ENCODE measurements at regions not wholly inside any gene's neighbourhood (a gene's known extent, or its start where the extent isn't known, plus 50 kb on each side); places are given as distances from the start of the nearest gene placed in this dataset.

DNA sequence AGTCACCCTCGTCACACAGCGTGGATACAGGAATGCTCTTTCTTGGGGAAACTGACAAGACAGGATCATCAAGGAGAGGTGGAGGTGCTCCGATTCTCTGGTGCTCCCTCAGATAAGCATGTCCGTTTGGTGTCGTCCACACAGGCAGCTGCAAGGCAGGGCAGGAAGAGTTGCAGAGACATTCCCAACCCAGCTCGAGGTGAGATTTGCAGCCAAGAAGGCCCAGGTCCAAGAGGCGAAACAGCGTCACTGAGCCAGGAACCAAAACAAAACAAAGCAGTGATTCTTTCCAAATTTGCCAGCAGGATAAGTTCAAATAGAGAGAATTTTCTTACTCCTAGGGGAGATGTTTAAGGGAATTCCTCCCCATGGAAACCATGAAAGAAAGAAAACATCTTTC lies 386.5 kb upstream of the PFKP start:
- TF ChIP-seq, protein P1, sequence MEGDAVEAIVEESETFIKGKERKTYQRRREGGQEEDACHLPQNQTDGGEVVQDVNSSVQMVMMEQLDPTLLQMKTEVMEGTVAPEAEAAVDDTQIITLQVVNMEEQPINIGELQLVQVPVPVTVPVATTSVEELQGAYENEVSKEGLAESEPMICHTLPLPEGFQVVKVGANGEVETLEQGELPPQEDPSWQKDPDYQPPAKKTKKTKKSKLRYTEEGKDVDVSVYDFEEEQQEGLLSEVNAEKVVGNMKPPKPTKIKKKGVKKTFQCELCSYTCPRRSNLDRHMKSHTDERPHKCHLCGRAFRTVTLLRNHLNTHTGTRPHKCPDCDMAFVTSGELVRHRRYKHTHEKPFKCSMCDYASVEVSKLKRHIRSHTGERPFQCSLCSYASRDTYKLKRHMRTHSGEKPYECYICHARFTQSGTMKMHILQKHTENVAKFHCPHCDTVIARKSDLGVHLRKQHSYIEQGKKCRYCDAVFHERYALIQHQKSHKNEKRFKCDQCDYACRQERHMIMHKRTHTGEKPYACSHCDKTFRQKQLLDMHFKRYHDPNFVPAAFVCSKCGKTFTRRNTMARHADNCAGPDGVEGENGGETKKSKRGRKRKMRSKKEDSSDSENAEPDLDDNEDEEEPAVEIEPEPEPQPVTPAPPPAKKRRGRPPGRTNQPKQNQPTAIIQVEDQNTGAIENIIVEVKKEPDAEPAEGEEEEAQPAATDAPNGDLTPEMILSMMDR (IDR thresholded peaks at IDR 0.05) = no peak
- ATAC-seq (no peak), DNase-seq (no peak)
- Histone ChIP-seq H3K36me3 (ENCODE audit: low read depth) (no peaks in the 10 kb centered on the region), H3K4me3 (no peak overlapping the region), H3K9me3 (peaks cover 44% of the 10 kb centered on the region), H3K4me1 (ENCODE audit: low read depth) (no peaks in the 10 kb centered on the region)
- intact Hi-C loops (cut with DNase I, micrococcal nuclease) = no loop called here

DNA sequence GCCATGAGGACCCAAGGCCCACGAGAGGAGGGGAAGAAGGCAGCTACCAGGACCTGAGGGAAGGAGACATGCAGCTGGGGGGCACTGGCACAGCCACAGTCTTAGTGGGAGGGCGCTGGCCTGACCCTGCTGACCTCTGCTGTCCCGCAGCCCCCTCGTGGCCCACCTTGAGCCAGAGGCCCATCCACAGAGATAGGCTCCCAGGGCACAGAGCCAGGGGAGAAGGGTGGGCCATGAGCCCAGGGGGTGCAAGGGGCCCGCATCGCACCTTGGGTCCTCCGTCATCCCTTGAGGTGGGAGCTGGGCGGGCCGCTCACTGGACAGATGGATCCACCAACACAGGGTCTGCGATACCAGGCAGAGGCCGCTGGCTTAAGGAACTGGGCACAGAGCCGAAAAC lies 387.7 kb upstream of the PFKP start:
- H3K36me3 ChIP-seq (ENCODE audit: low read depth) = no peaks in the 10 kb centered on the region
- peaks cover 51% of the 10 kb centered on the region for H3K9me3 ChIP-seq
- H3K4me3 ChIP-seq = no peak overlapping the region
- TF ChIP-seq, protein P1 (IDR thresholded peaks at IDR 0.05) = no peak
- DNase-seq (no peak), ATAC-seq (no peak)
- H3K4me1 ChIP-seq (ENCODE audit: low read depth) = no peaks in the 10 kb centered on the region
- intact Hi-C loops (cut with DNase I, micrococcal nuclease) = no loop called here

DNA sequence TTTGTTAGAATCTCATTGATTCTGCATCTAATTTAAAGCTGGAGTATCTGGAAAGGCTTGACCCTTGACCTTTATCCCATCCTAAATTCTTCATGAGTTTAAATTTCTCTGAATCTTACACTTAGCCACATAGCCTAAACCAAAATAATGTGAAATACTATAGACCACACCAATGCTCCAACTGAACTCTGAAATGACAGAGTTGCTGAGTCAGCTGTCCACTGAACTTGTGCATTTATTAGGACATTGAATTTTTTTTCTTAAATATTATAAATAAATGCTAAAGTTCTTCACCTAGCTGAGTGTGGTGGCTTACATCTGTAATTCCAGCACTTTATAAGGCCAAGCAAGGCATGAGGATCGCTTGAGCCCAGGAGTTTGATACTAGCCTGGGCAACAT lies 390.9 kb upstream of the PFKP start:
- Histone ChIP-seq H3K4me1 (ENCODE audit: low read depth) (no peaks in the 10 kb centered on the region), H3K36me3 (ENCODE audit: low read depth) (no peaks in the 10 kb centered on the region), H3K9me3 (peaks cover 55% of the 10 kb centered on the region), H3K4me3 (no peak overlapping the region)
- DNase-seq (no peak), ATAC-seq (no peak)
- TF ChIP-seq, protein P1 (IDR thresholded peaks at IDR 0.05) = no peak
- intact Hi-C loops (cut with DNase I, micrococcal nuclease) = no loop called here

DNA sequence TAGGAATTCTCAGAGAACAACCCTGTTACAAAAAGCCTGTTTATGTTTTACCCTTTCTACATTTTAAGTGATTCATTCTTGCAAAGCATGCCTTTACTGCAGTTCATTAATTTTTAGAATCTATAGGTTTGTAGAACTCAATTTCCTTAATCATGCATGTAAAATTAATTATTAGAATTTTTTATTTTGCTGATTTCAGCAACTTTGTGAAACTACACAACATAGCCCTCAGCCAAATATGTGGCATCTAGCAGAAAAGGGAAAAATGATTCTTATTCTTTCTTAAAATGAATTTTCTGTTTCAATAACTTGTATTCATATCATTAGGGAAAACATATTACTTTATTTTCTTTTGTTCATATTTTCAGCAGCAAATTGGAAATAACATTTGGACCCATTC lies 392.9 kb upstream of the PFKP start:
- Histone ChIP-seq H3K9me3 (peaks cover 49% of the 10 kb centered on the region), H3K36me3 (ENCODE audit: low read depth) (no peaks in the 10 kb centered on the region), H3K4me3 (no peak overlapping the region), H3K4me1 (ENCODE audit: low read depth) (no peaks in the 10 kb centered on the region)
- intact Hi-C loops (cut with DNase I, micrococcal nuclease) = no loop called here
- TF ChIP-seq, protein P1 (IDR thresholded peaks at IDR 0.05) = no peak
- DNase-seq = no peak
- ATAC-seq = no peak

DNA sequence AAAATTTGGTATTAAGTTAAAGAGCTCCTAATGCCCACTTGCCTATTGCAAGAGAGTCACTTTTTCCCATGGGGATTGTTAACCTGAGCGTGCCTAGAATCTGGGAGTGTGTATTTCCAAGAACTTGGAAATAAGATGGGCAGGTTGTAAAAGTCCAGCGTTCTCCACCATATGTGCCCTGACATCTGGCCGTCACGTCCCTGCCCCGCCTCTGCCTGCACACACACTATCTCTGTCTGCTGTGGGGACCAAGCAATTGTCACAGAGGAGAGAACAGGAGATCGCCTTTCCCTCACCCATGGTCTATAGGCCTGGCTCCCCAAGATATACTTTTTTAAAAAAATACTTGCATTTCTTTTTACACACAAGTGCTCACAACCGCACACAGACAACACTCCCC lies 396.5 kb upstream of the PFKP start:
- Histone ChIP-seq H3K9me3 (peaks cover 41% of the 10 kb centered on the region), H3K36me3 (ENCODE audit: low read depth) (no peaks in the 10 kb centered on the region), H3K4me1 (ENCODE audit: low read depth) (no peaks in the 10 kb centered on the region), H3K4me3 (no peak overlapping the region)
- intact Hi-C loops (cut with DNase I, micrococcal nuclease) = no loop called here
- TF ChIP-seq, protein P1 (IDR thresholded peaks at IDR 0.05) = no peak
- no peak for DNase-seq
- no peak for ATAC-seq

DNA sequence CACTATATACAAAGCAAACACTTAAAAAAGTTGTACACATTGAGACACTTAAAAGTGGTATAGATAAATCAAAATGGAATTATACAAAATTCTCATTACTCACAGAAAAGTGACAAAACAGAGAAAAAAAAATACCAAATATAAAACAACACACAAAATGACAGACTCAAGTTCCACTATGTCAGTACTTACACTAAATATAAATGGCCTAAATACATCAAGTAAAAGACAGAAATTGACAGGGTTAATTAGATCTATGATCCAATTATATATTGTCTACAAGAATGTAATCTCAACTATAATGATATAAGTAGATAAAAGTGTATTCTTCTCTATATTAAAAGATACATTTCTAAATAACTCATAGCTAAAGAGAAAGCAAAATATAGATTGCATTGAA lies 401.6 kb upstream of the PFKP start:
- Histone ChIP-seq H3K9me3 (peaks cover 40% of the 10 kb centered on the region), H3K4me3 (no peak overlapping the region), H3K36me3 (ENCODE audit: low read depth) (no peaks in the 10 kb centered on the region), H3K4me1 (ENCODE audit: low read depth) (no peaks in the 10 kb centered on the region)
- no peak for DNase-seq
- intact Hi-C loops (cut with DNase I, micrococcal nuclease) = no loop called here
- ATAC-seq = no peak
- TF ChIP-seq, protein P1 (IDR thresholded peaks at IDR 0.05) = no peak

Measured in mucosa of descending colon (tissue), 3 donors.